GM21360 (cell line): ENCODE measurements at regions not wholly inside any gene's neighbourhood (a gene's known extent, or its start where the extent isn't known, plus 50 kb on each side); places are given as distances from the start of the nearest gene placed in this dataset.
"Not testable (repeated sequence)": the region's sequence is repeated elsewhere in the genome, so short reads cannot be mapped to it uniquely, and the experiment has no call there.

Source experiments
- ATAC-seq: cut with Tn5 transposase; IDR thresholded peaks from one replicate; pipeline ENCODE4 v1.9.1; 2021; ENCODE audit warnings: mild to moderate bottlenecking, moderate library complexity; ENCODE audit not compliant: unreplicated experiment

GRCh38 chr6:159415540-159415939 lies 246.3 kb downstream of the FNDC1 start:
- ATAC-seq, result no peak

GRCh38 chr6:159414711-159415110 lies 245.5 kb downstream of the FNDC1 start:
- no peak for ATAC-seq

- not testable (repeated sequence) for ATAC-seq
Measured at GRCh38 chr6:159407211-159407780, 238.1 kb downstream of the FNDC1 start.

GRCh38 chr6:159404296-159404695 lies 235.1 kb downstream of the FNDC1 start:
- ATAC-seq, result no peak

- no peak for ATAC-seq
Measured at GRCh38 chr6:159400826-159401225, 231.6 kb downstream of the FNDC1 start.

- ATAC-seq, result no peak
Measured at GRCh38 chr6:159399751-159400221, 230.6 kb downstream of the FNDC1 start.

- no peak for ATAC-seq
Measured at GRCh38 chr6:159398633-159399032, 229.4 kb downstream of the FNDC1 start.

GRCh38 chr6:159397753-159398152 lies 228.6 kb downstream of the FNDC1 start:
- ATAC-seq, result no peak

- ATAC-seq, result no peak
Measured at GRCh38 chr6:159395609-159396008, 226.4 kb downstream of the FNDC1 start.

- ATAC-seq, result not testable (repeated sequence)
Measured at GRCh38 chr6:159392695-159393094, 223.5 kb downstream of the FNDC1 start.

- no peak for ATAC-seq
Measured at GRCh38 chr6:159390381-159390780, 221.2 kb downstream of the FNDC1 start.

- no peak for ATAC-seq
Measured at GRCh38 chr6:159389695-159390094, 220.5 kb downstream of the FNDC1 start.

GRCh38 chr6:159380114-159380513 lies 210.9 kb downstream of the FNDC1 start:
- ATAC-seq, result no peak

GRCh38 chr6:159378411-159379328 lies 209.5 kb downstream of the FNDC1 start:
- ATAC-seq, result no peak

- ATAC-seq, result no peak
Measured at GRCh38 chr6:159376516-159377158, 207.4 kb downstream of the FNDC1 start.

GRCh38 chr6:159375014-159375413 lies 205.8 kb downstream of the FNDC1 start:
- no peak for ATAC-seq

GRCh38 chr6:159373670-159374069 lies 204.5 kb downstream of the FNDC1 start:
- ATAC-seq, result no peak

GRCh38 chr6:159372333-159372732 lies 203.1 kb downstream of the FNDC1 start:
- ATAC-seq, result no peak

GRCh38 chr6:159360306-159360705 lies 191.1 kb downstream of the FNDC1 start:
- ATAC-seq, result no peak

GRCh38 chr6:159359581-159360297 lies 190.5 kb downstream of the FNDC1 start:
- ATAC-seq, result no peak

- ATAC-seq, result no peak
Measured at GRCh38 chr6:159358562-159358961, 189.4 kb downstream of the FNDC1 start.
